ENCODE measurements at regions not wholly inside any gene's neighbourhood (a gene's known extent, or its start where the extent isn't known, plus 50 kb on each side); places are given as distances from the start of the nearest gene placed in this dataset.

DNA sequence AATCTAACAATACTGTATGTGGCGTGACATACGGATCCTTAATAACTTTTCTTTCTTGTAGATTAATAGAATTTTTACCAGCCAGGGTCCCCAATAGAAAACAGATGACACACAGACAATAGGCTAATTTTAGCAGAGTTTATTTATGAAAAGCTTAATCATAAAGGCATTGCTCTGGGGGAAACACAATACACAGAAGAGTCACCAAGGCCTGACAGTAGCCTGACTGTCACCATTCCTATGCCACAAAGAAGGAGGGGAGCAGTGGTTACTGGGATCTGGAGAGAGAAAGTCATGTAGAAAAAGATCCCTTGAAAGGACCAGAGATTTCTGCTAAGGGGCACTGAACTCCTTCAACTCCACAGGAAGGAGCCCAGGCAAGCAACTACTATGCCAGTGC, 139.5 kb downstream of the METTL4 start:
- TF ChIP-seq, protein P1, sequence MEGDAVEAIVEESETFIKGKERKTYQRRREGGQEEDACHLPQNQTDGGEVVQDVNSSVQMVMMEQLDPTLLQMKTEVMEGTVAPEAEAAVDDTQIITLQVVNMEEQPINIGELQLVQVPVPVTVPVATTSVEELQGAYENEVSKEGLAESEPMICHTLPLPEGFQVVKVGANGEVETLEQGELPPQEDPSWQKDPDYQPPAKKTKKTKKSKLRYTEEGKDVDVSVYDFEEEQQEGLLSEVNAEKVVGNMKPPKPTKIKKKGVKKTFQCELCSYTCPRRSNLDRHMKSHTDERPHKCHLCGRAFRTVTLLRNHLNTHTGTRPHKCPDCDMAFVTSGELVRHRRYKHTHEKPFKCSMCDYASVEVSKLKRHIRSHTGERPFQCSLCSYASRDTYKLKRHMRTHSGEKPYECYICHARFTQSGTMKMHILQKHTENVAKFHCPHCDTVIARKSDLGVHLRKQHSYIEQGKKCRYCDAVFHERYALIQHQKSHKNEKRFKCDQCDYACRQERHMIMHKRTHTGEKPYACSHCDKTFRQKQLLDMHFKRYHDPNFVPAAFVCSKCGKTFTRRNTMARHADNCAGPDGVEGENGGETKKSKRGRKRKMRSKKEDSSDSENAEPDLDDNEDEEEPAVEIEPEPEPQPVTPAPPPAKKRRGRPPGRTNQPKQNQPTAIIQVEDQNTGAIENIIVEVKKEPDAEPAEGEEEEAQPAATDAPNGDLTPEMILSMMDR (conservative IDR thresholded peaks at IDR 0.05; ENCODE audit: low read depth, low read length): no peak
- no peak for DNase-seq (ENCODE audit: low read depth)
- no peak overlapping the region for H3K4me3 ChIP-seq (ENCODE audit: low read depth, low read length)

DNA sequence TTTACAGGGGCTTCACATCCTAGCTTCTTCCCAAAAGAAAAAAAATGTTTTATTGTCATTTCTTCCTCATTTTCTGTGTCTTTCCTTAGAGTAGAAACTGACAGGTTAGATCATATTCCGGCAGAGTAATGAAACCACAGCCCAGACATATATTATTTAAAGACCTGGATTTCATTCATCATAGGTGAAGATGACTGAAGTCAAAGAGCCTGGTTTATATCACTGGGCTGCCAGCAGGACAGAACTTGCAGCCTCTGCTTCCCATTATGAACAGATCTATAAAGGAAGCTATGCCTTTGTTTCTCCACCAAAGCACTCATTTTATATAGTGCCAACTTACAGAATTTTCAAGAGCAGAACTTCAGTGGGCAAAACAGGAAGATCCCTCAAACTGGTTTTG, 137.9 kb downstream of the METTL4 start:
- TF ChIP-seq, protein P1 (conservative IDR thresholded peaks at IDR 0.05; ENCODE audit: low read depth, low read length): no peak
- DNase-seq (ENCODE audit: low read depth): no peak
- H3K4me3 ChIP-seq (ENCODE audit: low read depth, low read length): no peak overlapping the region

- no peak overlapping the region for H3K4me3 ChIP-seq (ENCODE audit: low read depth, low read length)
- DNase-seq (ENCODE audit: low read depth): peak; percentile 73
- TF ChIP-seq, protein P1 (conservative IDR thresholded peaks at IDR 0.05; ENCODE audit: low read depth, low read length): no peak
Measured at GRCh38 chr18:2441544-2441943, 129.8 kb downstream of the METTL4 start.

GRCh38 chr18:2442006-2442405, 129.3 kb downstream of the METTL4 start:
- TF ChIP-seq, protein P1 (conservative IDR thresholded peaks at IDR 0.05; ENCODE audit: low read depth, low read length): no peak
- peak; percentile 35 for DNase-seq (ENCODE audit: low read depth)
- no peak overlapping the region for H3K4me3 ChIP-seq (ENCODE audit: low read depth, low read length)

DNA sequence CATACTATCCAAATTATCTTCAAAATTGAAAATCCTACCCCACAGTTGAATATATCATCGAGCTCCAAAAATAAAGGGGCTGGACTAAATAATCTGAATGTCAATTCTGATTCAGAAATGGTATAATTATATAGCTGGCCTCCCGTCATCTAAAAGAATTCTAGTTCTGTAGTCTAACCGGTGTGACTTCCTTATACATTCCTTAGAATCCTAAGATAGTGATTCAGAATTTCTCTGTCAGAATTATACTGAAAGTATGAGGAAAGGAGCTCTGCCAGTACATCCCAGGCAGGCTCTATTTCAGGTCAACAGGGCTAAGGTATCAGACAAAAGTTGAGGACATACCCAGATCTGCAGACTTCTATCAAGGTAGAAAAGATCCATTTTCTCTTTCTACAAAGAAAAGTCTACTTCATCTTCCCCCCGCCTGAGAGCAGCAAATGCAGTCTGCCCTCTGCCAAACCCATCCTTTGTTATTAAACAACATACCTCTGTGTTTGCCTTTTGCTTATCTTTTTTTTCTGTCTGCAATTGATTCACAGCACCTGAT, 128.5 kb downstream of the METTL4 start:
- TF ChIP-seq, protein P1 (conservative IDR thresholded peaks at IDR 0.05; ENCODE audit: low read depth, low read length): no peak
- DNase-seq (ENCODE audit: low read depth): peak; percentile 72
- no peak overlapping the region for H3K4me3 ChIP-seq (ENCODE audit: low read depth, low read length)

- H3K4me3 ChIP-seq (ENCODE audit: low read depth, low read length): no peak overlapping the region
- DNase-seq (ENCODE audit: low read depth): no peak
- TF ChIP-seq, protein P1 (conservative IDR thresholded peaks at IDR 0.05; ENCODE audit: low read depth, low read length): no peak
Measured at GRCh38 chr18:2444201-2444875, 127.0 kb downstream of the METTL4 start.

Measured in choroid plexus epithelial cell (primary cell).